IPS-NIHi11 (cell line): ENCODE measurements at regions not wholly inside any gene's neighbourhood (a gene's known extent, or its start where the extent isn't known, plus 50 kb on each side); places are given as distances from the start of the nearest gene placed in this dataset.

ENCODE experiments used
- DNase-seq: peaks from one replicate; pipeline ENCODE4 v3.0.0; 2012; ENCODE audit warnings: mixed read lengths, low spot score

- no peak for DNase-seq
Measured at GRCh38 chr2:122883849-122884248, 1128.4 kb downstream of the TSN start.

- no peak for DNase-seq
Measured at GRCh38 chr2:122884889-122885288, 1129.4 kb downstream of the TSN start.

GRCh38 chr2:122885436-122885835, 1130.0 kb downstream of the TSN start:
- DNase-seq: no peak

DNA sequence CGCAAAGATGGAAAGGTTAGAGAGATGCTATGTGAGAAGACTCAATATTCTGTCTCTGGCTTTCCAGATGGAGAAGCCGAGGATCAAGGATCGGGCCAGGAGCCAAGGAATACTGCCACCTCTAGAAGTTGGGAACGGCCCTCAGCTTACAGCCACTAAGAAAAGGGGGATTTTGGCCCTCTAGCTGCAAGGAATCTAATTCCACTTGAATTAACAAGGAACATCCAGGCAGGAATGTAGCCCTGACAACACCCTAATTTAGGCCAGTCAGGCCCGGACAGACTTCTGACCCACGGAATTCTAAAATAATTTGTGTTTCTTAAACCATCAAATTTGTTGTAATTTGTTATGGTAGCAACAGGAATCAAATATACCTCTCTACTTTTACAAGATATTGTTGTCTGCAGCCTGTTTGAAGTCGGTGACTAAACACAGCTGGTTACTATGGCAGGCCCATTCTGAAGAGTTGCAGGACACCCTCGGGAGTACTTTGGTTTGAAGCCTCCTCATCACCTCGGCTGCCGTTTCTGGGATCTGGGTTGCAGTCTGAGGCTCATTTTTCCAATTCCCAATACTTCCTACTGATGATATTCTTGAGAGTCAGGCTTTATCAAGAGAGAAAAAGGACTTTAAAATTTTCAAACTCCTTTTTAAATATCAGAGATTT, 1131.2 kb downstream of the TSN start:
- peak; percentile 7 for DNase-seq

- DNase-seq: no peak
Measured at GRCh38 chr2:122899614-122900013, 1125.5 kb upstream of the CNTNAP5 start.

DNA sequence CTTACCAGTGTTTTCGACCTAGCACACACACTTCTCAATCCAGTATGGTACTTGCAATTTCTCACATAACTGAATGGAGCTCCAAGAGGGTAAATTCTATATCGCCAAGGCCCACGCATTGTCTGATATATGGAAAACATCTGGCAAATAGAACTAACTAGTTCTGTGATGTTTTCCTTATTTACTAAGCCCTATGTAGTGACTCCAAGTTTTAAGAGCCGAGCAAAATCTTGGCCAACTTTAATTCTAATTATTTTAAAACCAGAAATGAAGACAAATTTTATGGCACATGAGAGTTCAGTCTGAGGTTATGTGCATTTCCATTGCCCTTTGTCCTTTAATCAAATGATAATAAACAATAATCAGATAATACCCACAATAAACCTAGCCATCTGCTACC, 1119.7 kb upstream of the CNTNAP5 start:
- no peak for DNase-seq

DNA sequence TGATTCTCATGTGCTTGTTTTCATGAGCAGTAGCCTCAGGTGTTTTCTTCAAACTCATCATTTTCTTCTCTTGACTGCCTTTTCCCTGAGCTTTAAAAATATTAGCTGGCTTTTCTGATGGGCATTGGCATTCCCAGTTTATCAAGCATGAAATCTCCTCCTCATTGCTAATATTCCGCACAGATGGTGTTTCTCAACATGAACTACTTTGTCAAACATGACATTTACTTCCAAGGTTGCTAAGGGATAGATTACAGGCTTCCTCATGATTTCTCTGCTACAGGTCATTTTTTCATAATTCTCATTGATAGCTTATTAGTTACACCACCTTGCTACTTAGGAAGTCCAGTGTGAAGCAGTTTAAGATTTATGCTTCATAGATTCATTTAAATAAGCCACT, 1116.9 kb upstream of the CNTNAP5 start:
- no peak for DNase-seq

- peak; percentile 67 for DNase-seq
Measured at GRCh38 chr2:122927197-122927596, 1097.9 kb upstream of the CNTNAP5 start.

GRCh38 chr2:122927710-122928557, 1097.2 kb upstream of the CNTNAP5 start:
- DNase-seq: peak; percentile 18

DNA sequence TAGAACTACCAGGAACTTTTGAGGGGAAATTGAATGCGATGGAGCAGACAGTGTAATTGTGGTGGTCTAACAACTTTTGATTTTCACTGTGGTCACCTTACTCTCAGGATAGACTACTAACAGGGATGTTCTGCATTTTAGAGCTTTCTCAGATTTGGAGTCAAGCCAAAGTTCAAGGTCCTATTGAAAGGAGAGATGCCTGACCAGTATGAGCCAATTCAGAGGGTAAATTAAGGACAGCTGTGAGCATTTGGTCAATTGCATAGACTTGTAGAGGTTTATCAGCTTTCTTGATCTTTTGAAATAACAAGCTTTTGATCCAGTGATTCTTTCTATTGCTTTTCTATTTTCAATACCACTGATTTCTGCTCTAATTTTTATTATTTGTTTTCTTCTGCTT, 1095.7 kb upstream of the CNTNAP5 start:
- no peak for DNase-seq

GRCh38 chr2:122935506-122935905, 1089.6 kb upstream of the CNTNAP5 start:
- no peak for DNase-seq

DNA sequence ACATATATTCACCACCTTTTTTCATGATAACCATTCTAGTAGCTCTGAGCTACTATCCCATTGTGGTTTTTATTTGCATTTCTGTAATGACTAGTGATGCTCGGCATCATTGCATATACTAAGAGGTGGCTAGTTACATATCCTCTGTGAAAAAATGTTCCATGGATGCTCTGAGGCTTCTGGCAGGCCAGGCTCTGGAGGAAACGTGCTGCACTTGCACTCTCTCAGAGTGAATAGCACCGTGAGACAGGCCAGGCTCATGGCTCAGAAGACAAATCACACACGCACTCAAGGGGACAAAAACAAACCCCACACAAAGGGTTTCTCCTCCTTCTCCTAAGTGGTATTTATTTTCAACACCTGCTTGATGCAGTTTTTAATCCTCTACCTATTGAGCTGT, 1085.3 kb upstream of the CNTNAP5 start:
- no peak for DNase-seq

DNA sequence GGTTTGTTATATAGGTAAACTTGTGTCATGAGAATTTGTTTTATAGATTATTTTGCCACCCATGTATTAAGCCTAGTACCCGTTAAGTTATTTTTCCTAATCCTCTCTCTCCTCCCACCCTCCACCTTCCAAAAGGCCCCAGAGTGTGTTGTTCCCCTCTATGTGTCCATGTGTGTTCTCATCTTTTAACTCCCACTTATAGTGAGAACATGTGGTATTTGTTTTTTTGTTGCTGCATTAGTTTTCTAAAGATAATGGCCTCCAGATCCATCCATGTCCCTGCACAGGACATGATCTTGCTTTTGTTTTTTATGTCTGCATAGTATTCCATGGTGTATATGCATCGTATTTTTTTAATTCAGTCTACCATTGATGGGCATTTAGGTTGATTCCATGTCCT, 1075.6 kb upstream of the CNTNAP5 start:
- no peak for DNase-seq

DNA sequence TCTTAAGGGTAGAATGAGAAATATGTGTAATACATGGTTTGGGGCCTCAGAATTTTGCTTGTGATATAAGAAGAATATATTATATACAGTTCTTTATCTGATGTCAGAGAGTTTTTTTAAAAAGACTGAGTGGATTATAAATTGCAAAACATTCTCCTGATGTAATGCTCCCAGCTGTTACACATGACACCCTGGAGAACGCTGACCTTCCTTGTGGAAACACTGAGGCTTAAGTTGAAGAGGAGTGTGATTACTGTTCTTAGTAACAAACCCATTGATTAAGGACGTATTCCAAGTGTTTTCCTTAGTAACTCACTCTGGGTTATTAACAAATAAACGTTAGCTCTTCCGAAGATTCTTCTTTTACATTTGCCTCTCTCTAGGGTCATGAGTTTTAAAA, 1069.3 kb upstream of the CNTNAP5 start:
- DNase-seq: no peak

DNA sequence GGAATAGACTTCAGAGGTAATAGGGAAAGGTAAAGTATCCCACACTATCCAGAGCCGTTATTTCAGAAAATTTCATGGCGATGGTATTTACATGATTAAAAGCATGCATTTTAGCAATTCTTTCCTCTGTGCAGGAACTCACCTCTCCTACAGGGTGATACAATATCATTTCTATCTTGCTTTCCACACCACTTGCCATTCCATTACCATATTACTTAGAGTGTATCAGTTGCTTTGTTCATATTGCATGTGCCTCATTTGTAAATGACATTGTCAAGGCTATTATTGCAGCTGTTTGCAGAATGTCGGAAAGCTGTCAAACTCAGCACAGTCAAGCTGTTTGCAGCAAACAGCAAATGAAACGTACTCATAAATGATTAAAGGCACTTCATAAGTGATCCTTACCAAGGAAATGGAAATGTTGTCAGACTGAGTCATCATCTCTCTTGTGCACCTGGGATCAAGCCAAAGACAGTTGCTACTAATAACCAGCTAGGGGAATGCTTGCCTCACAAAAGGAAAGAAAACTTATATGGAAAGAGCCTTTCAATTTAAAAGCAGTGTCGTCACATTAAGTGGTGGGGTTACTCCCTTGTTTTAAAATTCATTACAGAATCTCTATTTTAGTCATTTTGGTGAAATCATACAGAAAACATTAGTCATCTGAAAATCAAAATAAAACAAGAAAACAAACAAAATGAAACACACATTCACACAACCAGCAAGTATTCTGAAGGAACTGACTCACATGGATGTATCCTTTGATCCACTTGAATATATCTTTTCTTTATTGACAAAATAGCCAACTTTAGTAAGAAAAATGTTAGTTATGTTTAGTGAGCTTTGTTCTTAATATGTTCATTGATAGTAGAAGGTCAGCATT, 1064.1 kb upstream of the CNTNAP5 start:
- DNase-seq: no peak

DNA sequence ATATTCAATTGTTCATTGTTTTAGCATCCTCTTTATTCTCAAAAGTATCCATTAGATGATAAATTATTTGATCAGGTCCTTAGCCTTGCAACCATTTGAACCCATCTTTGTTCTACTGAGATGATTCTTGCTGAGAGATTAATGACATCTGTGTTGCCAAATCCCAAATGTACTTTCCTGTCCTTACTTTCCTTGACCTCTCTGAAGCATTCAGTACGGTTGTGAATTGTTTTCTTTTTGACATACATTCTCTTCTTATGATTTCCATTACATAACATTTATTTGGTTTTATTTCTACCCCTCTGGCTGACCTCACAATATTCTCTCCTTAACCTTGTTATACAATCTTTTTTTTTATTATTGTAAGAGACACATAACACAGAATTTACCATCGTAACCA, 1058.6 kb upstream of the CNTNAP5 start:
- no peak for DNase-seq

GRCh38 chr2:122977580-122977979, 1047.5 kb upstream of the CNTNAP5 start:
- no peak for DNase-seq

- DNase-seq: no peak
Measured at GRCh38 chr2:122980671-122981070, 1044.4 kb upstream of the CNTNAP5 start.

DNA sequence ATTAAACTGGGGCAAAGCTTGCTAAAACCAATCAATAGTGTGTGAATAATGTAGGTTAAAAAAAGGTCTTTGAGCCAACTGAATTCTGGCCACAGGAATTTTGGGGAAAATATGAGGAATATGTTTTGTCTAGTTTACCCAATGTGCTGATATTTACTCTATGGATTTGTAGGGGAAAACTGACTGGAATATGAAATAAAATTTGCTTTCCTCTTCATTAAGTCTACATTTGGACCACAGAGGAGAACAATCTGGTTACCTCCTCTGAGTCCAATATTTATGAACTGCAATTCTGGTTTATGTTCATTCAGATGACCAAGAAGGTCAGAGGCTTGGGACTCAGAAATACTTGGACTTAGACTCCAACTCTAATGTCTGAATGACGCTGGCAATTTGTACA, 1042.2 kb upstream of the CNTNAP5 start:
- no peak for DNase-seq

DNA sequence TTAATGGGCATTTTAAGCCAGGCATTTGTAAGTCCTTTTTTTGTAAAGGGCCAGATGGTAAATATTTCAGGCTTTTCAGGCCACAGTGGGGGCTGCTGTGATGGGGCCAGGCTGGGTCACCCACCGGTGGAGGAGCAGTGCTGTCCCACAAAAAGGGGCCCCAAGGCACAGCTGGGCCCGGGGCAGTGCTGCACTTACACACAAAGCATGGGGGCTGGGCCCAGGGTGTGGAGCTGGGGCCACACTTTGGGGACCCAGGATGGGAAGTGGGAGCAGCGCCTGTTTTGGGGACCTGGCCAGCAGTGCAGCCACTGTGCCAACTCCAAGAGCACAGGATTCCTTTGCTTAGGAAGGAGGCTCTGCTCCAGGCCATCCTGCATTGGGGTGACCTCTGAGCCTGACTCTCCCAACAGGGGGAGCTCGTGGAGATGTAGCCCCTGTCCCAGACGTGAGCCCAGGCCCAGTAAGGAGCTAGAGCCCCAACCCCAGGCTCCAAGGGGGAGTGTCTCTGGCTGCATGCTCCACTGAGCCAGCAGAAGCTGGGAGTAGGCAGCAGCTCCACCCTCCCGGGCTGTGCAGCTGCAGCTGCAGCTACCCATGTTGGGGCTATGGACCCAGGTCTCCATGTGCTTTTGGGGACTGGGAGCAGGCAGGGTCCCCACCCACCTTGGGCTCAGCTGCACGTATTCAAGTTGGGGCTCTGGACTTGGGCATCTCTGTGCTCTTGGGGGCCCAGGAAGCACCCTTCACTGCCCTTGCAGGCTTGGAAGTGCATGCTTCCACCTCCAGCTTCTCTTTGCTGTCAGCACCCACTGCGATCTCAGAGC, 1036.5 kb upstream of the CNTNAP5 start:
- peak; percentile 16 for DNase-seq

DNA sequence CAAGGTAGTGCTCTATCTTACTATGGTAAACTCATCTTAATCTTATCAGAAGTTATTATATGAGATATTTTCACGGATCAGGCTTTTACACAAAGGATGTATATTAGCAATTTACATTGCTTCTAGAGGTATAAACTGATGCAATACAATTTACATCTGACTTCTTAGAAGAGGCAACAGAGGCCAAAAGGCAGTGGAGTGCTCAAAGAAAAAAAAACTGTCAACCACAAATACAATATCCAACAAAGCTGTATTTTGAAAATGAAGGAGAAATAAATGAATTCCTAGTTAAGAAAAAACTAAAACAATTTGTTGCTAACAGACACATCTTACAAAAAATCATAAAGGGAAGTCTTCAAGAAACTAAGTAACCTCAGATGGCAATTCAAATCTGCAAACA, 1031.5 kb upstream of the CNTNAP5 start:
- DNase-seq: no peak

GRCh38 chr2:122999258-122999657, 1025.8 kb upstream of the CNTNAP5 start:
- DNase-seq: no peak
